HG02981 (cell line): ENCODE measurements at regions not wholly inside any gene's neighbourhood (a gene's known extent, or its start where the extent isn't known, plus 50 kb on each side); places are given as distances from the start of the nearest gene placed in this dataset.
"Not testable (repeated sequence)": the region's sequence is repeated elsewhere in the genome, so short reads cannot be mapped to it uniquely, and the experiment has no call there.

ENCODE experiments used
- ATAC-seq: cut with Tn5 transposase; IDR thresholded peaks from one replicate; pipeline ENCODE4 v1.9.1; 2021; ENCODE audit warnings: mild to moderate bottlenecking, moderate library complexity; ENCODE audit not compliant: unreplicated experiment

- no peak for ATAC-seq
These were observed 868.8 kb downstream of the EPHA4 start for GRCh38 chr2:220703279-220703678.

DNA sequence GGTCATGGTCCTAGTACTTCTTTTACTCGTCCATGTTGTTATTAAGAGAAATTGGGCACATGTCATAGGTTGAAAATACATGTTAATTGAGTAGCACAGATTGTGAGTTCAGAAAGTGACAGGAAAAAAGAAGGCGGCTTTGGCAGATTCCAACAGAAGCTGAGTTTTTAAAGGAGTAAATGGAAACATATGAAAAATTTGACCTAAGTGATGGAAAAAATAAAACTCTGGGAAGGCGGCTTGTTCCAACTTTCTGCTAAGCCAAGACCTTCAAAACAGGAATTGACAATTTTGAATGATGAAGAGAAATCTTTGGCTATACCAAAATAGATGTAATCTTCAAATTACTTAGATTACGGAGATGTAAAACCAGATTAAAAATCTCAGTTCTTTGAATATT lies 868.0 kb downstream of the EPHA4 start:
- no peak for ATAC-seq

- no peak for ATAC-seq
These were observed 867.3 kb downstream of the EPHA4 start for GRCh38 chr2:220704810-220705209.

GRCh38 chr2:220705678-220706077 lies 866.4 kb downstream of the EPHA4 start:
- no peak for ATAC-seq

GRCh38 chr2:220707261-220707660 lies 864.8 kb downstream of the EPHA4 start:
- no peak for ATAC-seq

DNA sequence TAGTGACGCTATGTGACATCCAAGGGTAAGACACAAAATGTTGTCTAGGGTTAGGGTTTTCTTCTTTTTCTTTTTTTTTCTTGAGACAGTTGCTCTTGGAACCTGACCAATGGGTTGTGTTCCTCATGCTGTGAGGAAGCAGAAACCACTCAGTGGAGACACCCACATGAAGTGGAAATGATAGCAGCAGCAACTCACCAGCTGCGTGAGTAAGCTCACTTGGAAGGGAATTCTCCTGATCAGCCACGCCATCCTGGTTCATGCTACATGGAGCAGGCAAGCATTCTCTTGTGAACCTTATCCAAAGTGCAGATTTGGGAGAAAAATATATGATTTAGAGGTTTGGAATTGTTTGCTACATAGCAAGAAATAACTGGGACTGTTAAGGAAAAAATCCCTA lies 863.7 kb downstream of the EPHA4 start:
- ATAC-seq: no peak

DNA sequence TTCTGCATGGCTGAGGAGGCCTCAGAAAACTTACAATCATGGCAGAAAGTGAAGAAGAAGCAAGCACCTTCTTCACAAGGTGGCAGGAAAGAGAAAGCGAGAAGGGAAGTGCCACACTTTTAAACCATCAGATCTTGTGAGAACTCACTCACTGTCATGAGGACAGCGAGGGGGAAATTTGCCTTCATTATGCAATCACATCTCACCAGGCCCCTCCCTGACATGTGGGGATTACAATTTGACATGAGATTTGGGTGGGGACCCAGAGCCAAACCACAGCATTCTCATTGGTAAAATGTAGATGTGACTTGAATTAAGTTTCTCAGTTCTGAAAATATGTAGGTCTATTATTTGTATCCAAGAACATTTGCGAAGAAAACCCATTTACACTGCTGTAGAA lies 854.8 kb downstream of the EPHA4 start:
- ATAC-seq: no peak

- no peak for ATAC-seq
These were observed 835.3 kb downstream of the EPHA4 start for GRCh38 chr2:220736778-220737177.

GRCh38 chr2:220743203-220743602 lies 828.9 kb downstream of the EPHA4 start:
- no peak for ATAC-seq

- ATAC-seq: no peak
These were observed 827.2 kb downstream of the EPHA4 start for GRCh38 chr2:220744861-220745260.

GRCh38 chr2:220745682-220746081 lies 826.4 kb downstream of the EPHA4 start:
- ATAC-seq: no peak

GRCh38 chr2:220747736-220748135 lies 824.4 kb downstream of the EPHA4 start:
- ATAC-seq: no peak

- ATAC-seq: no peak
These were observed 823.1 kb downstream of the EPHA4 start for GRCh38 chr2:220748875-220749479.

- no peak for ATAC-seq
These were observed 818.6 kb downstream of the EPHA4 start for GRCh38 chr2:220753486-220753885.

DNA sequence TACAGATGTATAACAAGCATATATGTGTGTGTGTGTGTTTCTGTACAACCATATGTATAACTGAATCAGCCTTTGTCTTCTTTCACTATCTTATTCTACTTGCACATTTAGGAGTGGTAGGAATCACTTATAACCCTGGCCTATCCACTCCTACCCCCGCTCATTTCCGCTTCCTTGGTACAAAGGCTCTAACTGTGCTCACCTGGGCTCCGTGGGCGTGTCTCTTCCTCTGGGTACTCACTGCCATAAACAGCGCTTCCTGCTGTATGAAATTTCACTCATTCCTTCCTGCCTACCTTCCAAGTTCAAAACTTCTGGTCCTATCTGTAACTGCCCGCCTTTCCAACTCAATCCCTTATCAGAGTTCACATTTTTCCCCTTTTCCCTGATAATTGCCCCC lies 815.5 kb downstream of the EPHA4 start:
- no peak for ATAC-seq

DNA sequence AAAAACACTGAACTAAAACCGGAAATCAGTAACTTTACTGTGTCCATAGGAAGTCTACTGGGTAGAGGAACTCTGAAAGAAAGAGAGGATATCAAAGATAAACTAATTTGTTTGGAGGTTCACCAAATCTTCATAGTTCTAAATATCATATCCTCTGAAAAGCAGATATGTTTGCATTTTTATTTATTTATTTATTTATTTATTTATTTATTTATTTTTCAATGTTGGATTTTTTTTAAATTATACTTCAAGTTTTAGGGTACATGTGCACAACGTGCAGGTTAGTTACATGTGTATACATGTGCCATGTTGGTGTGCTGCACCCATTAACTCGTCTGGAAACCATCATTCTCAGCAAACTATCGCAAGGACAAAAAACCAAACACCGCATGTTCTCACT lies 813.7 kb downstream of the EPHA4 start:
- ATAC-seq: not testable (repeated sequence)

GRCh38 chr2:220764171-220764570 lies 807.9 kb downstream of the EPHA4 start:
- ATAC-seq: no peak

DNA sequence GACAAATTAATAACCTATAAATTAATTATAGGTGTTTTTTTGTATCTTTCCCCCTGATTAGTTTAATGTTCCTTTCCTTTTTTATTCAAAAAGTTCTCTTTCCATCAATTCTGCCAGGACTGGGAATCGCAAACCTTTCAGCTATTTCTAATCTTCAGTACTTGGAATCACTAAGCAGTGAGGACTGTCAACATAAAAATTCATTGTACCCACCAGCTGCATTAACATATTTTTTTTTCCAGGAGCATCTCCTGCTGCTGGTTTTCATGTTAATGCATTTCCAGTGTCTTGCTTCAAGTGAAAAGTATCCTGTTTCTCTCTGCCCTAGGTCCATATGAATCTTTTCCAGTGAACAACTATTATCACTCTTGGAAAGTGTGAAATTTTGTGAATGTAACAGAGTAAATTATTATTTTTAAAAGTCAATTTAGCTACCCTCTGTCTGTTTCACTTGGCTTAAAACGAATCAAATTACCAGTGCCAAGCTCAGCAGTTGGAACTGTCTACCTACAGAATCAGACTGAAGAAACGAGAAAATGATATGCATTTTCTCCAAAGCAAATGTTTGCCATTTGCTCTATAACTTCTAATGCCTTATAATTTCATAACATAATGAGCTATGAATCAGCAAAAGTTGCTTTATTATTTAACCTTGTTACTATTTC lies 804.4 kb downstream of the EPHA4 start:
- ATAC-seq: no peak

- ATAC-seq: no peak
These were observed 796.1 kb downstream of the EPHA4 start for GRCh38 chr2:220775856-220776488.

- ATAC-seq: not testable (repeated sequence)
These were observed 793.0 kb downstream of the EPHA4 start for GRCh38 chr2:220779076-220779475.

- no peak for ATAC-seq
These were observed 792.6 kb downstream of the EPHA4 start for GRCh38 chr2:220779511-220779910.

GRCh38 chr2:220779931-220780330 lies 792.2 kb downstream of the EPHA4 start:
- ATAC-seq: no peak
